Esophagus mucosa (tissue), 1 donor: ENCODE measurements at regions not wholly inside any gene's neighbourhood (a gene's known extent, or its start where the extent isn't known, plus 50 kb on each side); places are given as distances from the start of the nearest gene placed in this dataset.
A peak's percentile ranks its signal among the peaks of the same experiment; 100 is the strongest.

ENCODE experiments used
- ATAC-seq: fragments of 200-7000 bp; cut with Tn5 transposase; one replicate; pipeline ENCODE4 v1.9.1; 2020
- donor health status: DM: yes; HTN: yes; CAD: no.

DNA sequence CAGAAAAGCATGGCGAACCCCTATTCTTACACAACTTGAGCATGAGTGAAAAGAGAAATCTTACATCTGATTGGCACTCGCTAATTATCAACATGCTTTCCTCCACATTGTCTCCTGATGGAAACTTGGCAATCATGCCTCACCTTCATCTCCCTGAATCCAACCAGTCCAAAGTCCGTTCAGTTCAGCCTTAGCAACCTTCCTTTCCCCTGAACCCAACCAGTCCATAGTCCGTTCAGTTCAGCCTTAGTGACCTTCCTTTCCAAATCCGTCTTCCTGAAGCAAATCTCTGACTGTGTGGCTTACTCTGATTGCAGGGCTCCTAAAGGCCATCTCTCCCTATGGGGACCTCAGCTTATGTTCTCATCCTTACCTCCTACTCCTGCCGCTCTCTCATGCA is 538.3 kb upstream of the CLINT1 start:
- ATAC-seq = no peak

- no peak for ATAC-seq
Observed at GRCh38 chr5:158394102-158394501, 535.2 kb upstream of the CLINT1 start.

DNA sequence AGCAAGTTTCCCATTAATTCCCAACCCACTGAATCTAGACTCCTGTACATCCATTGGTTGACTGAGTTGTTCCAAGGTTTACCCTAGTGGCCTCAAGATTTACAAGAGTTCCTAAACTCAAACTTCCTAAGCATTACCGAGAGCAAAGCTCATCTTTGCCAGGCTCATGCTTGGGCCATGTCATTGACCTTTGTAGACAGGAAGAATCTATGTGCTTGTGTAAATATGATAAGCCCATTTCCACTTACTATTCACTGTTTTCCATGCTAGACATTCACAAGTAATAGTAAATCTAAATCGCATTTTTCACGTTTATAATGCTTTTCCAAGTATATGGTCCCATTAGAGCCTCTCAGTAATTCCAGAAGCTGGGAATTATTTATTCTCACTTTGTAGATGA is 534.5 kb upstream of the CLINT1 start:
- ATAC-seq = no peak

GRCh38 chr5:158392753-158393152 is 533.8 kb upstream of the CLINT1 start:
- ATAC-seq = no peak

GRCh38 chr5:158390577-158390976 is 531.6 kb upstream of the CLINT1 start:
- ATAC-seq = no peak

DNA sequence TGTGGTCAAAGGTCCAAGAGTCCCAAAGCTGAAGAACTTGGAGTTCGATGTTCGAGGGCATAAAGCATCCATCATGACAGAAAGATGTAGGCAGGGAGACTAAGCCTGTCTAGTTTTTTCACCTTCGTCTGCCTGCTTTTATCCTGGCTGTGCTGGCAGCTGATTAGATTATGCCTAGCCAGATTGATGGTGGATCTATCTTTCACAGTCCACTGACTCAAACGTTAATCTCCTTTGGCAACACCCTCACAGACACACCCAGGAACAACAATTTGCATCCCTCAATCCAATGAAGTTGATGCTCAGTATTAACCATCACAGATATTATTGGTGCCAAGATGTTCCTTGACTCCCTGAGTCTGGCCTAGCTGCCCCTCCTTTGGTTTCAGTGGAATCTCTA is 530.8 kb upstream of the CLINT1 start:
- no peak for ATAC-seq

- ATAC-seq = no peak
Observed at GRCh38 chr5:158388021-158388420, 529.1 kb upstream of the CLINT1 start.

DNA sequence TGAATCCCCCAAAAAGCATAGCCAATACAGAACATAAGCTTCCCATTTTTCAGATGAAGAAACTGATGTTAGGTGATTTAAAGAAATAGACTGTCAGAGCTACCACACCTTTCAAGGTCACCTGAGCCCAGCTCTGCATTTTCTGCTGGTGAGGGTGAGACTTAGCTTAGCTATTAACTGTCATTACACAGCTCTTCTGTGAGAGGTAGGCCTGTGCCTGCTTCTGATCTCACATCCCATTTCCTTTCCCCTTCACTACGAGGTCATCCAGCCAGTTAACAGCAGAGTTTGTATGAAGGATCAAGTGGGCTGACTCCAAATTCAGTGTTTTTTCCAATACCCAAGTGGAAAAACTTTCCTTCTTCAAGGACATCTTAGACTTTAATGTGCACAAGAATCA is 528.6 kb upstream of the CLINT1 start:
- ATAC-seq = no peak

GRCh38 chr5:158385982-158386381 is 527.0 kb upstream of the CLINT1 start:
- no peak for ATAC-seq

GRCh38 chr5:158384535-158385481 is 525.9 kb upstream of the CLINT1 start:
- ATAC-seq = no peak

GRCh38 chr5:158383486-158383885 is 524.5 kb upstream of the CLINT1 start:
- ATAC-seq = no peak

GRCh38 chr5:158382473-158382872 is 523.5 kb upstream of the CLINT1 start:
- ATAC-seq = peak; percentile 92

DNA sequence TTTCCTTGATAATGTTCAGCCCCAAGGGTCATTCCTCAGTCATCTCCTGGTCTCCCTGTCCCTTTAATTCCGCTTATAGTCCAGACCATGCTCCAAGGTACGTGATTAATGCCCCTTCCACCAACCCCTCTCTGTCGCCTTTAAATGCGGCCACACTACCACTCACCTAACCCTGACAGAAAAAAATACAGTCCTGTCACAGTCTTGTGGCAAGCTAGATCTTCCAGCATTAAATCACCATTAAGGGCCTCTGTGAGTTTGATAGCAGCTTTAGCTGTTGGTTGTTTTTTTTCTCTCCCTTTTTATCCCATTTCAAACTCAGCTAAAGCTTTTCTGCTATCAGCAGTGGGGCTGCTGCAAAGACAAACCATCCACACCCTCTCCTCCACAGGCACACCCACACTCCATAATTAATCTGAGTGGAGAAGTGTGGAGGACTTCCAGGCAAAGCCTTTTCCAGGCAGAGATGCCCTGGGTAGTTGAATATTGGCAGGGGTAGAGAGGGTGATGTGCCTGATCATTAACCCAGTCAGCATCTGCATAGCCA is 522.7 kb upstream of the CLINT1 start:
- ATAC-seq = no peak

DNA sequence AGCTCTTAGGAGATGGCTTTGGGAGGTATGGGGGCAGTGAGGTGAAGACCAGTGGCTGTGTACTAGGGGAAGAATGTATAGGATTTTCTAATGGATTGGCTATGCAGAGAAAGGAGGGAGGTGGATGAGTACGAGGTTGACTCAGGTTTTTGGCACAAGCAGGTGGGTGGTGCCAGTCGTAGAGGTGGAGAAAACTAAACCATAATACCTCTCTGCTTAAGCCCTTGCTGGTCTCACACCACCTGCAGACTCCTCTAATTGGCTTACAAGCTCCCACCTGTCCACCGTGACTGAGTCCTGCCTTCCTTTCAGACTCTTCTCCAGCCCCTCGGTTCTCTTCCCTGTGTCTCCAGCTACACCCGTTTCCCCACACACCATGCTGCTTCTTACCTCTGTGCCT is 521.7 kb upstream of the CLINT1 start:
- peak; percentile 82 for ATAC-seq

DNA sequence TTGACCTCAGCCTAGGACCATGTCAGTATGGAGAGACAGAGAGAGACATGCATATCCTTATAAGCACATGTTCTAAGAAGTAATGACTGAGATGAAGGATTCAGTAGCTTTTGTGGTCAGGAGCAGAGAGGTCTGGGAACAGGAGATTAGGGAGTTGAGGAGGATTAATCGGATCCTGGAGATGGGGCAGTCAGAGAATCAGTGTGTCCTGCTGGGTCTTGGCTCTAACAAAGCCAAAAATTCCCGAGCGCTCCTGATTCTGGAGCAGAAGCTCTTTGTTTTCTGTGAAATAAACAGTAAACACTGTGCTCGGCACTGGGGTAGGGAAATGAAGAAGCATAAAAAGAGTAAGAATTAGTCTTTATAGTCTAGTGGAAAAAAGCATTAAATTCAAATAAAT is 520.0 kb upstream of the CLINT1 start:
- ATAC-seq = no peak

DNA sequence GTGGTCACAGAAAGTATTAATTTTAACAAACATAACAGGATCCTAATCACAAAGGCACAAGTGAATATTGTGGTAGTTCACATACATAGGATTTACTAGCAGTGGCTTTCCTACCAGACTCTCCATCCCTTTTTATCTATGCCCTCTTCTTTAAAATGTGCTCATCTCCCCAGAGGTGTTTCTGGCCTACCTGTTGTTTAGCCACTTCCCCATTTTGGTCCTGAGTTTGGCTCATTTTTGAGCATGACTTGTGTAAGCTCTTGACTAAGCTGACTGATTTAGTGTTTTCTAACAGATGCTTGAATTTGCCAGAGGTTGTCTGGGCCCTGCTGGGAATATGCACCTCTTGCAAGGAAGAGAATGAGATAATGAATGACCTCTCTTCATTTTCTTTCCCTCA is 517.7 kb upstream of the CLINT1 start:
- no peak for ATAC-seq

- ATAC-seq = no peak
Observed at GRCh38 chr5:158375531-158375930, 516.6 kb upstream of the CLINT1 start.

GRCh38 chr5:158373608-158374395 is 514.9 kb upstream of the CLINT1 start:
- ATAC-seq = no peak

DNA sequence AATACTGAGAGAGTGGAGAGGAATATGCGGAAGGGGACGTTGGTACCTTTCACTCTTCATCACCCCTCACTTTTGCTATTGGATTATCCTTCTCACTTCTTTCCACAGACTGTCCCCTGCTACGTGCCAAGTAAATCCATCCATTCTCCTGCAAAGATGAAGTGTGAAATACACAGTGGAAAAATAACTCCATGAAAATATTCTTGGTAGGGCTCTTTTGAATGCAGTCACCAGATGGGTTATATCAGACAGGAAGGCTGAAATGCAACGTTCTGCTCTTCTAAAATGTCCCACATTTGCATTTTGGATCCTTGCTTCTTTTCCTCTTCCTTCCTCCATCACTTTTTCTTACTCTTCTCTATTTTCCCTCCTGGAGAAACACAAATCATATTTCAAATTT is 510.3 kb upstream of the CLINT1 start:
- ATAC-seq = no peak

GRCh38 chr5:158368686-158369085 is 509.7 kb upstream of the CLINT1 start:
- ATAC-seq = no peak

- no peak for ATAC-seq
Observed at GRCh38 chr5:158364367-158364766, 505.4 kb upstream of the CLINT1 start.

DNA sequence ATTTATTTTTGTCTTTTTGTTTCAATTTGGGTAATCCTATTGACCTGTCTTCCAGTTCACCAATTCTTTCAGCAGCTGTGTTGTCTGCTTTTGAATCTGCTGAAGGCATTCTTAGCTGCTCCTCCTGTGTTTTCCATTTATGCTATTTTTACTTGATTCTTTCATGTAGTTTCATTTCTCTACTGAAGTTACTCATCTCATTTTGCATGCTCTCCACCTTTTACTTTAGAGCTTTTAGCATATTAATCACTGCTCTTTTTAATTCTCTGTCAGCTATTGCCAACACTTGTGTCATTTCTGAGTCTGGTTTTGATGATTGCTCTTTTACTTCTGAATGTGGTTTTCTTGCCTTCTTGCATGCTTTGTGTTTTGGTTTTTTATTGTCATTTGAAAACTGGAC is 496.0 kb upstream of the CLINT1 start:
- ATAC-seq = no peak

DNA sequence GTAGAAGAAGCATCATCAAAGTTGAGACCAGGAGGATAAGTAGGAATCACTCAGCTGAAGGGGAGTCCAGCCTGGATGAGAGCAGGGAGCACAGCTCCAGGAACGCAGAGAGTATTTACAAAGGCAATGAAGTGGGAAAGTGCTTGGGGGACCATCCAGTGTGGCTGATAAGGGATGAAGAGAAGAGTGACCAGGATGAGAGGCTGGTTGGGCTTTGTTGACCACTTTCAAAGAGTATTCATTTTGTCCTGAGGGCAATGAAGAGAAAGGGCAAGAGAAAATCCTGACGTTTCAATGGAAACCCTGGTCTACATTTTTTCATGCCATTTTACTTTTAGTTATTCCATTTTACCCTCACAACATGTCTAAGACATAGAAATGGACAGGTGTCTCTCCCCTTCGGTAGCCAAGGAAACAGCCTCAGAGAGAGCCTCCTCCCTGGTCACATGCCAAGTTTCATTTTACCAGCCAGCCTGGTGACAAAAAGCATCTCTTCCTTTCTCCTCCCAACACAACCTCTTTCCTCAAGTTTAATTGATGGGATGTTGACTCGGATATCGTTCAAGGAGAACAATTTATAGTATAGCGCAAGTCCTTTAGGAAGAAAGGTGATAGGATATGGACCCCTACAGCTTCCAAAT is 492.7 kb upstream of the CLINT1 start:
- ATAC-seq = no peak
